Natural killer cell (primary cell): ENCODE measurements at regions not wholly inside any gene's neighbourhood (a gene's known extent, or its start where the extent isn't known, plus 50 kb on each side); places are given as distances from the start of the nearest gene placed in this dataset.

Experiments
- ATAC-seq, 3 donors: fragments of 150-1000 bp in 2 of 3; fragments of 200-7000 bp in 1 of 3; cut with Tn5 transposase; 1 replicate in 1 of 3; 2 replicates in 2 of 3; pipeline ENCODE4 v1.10.0; 2021; ENCODE audit warnings: mild to moderate bottlenecking in 2 of 3, moderate library complexity in 2 of 3
- DNase-seq, 2 donors: peaks; one replicate each; pipeline versions ENCODE4 v3.0.0 to v3.0.0-alpha.2; 2013 to 2021; ENCODE audit warnings: mixed read lengths in 1 of 2
- H3K27ac ChIP-seq: one replicate; pipeline ENCODE4 v1.5.1; 2013; ENCODE audit warnings: mild to moderate bottlenecking, low read length
- H3K27me3 ChIP-seq: one replicate; pipeline ENCODE4 v1.6.1; 2013; ENCODE audit warnings: low read length; ENCODE audit not compliant: control insufficient read depth, insufficient read depth
- H3K36me3 ChIP-seq: one replicate; pipeline ENCODE4 v1.6.1; 2013; ENCODE audit warnings: low read length; ENCODE audit not compliant: control insufficient read depth, insufficient read depth
- H3K4me1 ChIP-seq: one replicate; pipeline ENCODE4 v1.6.1; 2013; ENCODE audit warnings: low read length; ENCODE audit not compliant: control insufficient read depth, insufficient read depth
- H3K4me3 ChIP-seq: one replicate; pipeline ENCODE4 v1.5.1; 2013; ENCODE audit warnings: low read length
- H3K9me3 ChIP-seq: one replicate; pipeline ENCODE4 v1.6.1; 2013; ENCODE audit warnings: low read length; ENCODE audit not compliant: control insufficient read depth, insufficient read depth
- H3K27ac Mint-ChIP-seq, 2 donors: one replicate each; pipeline ENCODE4 v1.8.0; 2022; ENCODE audit warnings: mild to moderate bottlenecking in 2 of 2, mixed read lengths in 2 of 2, moderate library complexity in 1 of 2
- H3K27me3 Mint-ChIP-seq, 2 donors: one replicate each; pipeline ENCODE4 v1.8.0; 2022; ENCODE audit warnings: low read depth in 2 of 2, mixed read lengths in 2 of 2
- H3K36me3 Mint-ChIP-seq: one replicate; pipeline ENCODE4 v1.8.0; 2022; ENCODE audit warnings: mixed read lengths
- H3K4me1 Mint-ChIP-seq, 2 donors: one replicate each; pipeline ENCODE4 v1.8.0; 2022; ENCODE audit warnings: mixed read lengths in 2 of 2
- H3K4me3 Mint-ChIP-seq: one replicate; pipeline ENCODE4 v1.8.0; 2022; ENCODE audit warnings: mild to moderate bottlenecking, moderate library complexity, mixed read lengths
- H3K9me3 Mint-ChIP-seq, 2 donors: one replicate each; pipeline ENCODE4 v1.8.0; 2022; ENCODE audit warnings: mixed read lengths in 2 of 2
- CTCF ChIP-seq: fragments of 200-600 bp; IDR thresholded peaks from one replicate; pipeline ENCODE4 v1.8.0; 2022; ENCODE audit warnings: antibody characterized with exemption
- WGBS: methylation state at CpG from one replicate; pipeline ENCODE4 v1.1.7; 2013; ENCODE audit warnings: missing lambda C conversion rate; ENCODE audit not compliant: insufficient coverage; 5-methylcytosine and 5-hydroxymethylcytosine counted together
- intact Hi-C: fragments of 100-400 bp; cut with micrococcal nuclease; formaldehyde crosslinking; loops from one replicate; pipeline ENCODE4 v1.14.2; 2022

GRCh38 chr2:191476901-191477300 is 201.0 kb upstream of the NABP1 start:
- 95% methylated on average over 5 of the region's 5 CpGs for WGBS

GRCh38 chr2:191478799-191479679 is 198.9 kb upstream of the NABP1 start:
- H3K27ac Mint-ChIP-seq, result no peak overlapping the region
- no peak overlapping the region for H3K27ac ChIP-seq
- no peak overlapping the region for H3K4me3 ChIP-seq
- 50% methylated on average over 7 of the region's 10 CpGs for WGBS
- peaks cover 16 to 34% of the 10 kb centered on the region in 2 donors for H3K27me3 Mint-ChIP-seq
- intact Hi-C loops, result no loop called here
- no peak overlapping the region for H3K4me3 Mint-ChIP-seq
- peaks cover 7% of the 10 kb centered on the region for H3K36me3 Mint-ChIP-seq
- peaks cover 3% of the 10 kb centered on the region for H3K9me3 ChIP-seq
- H3K36me3 ChIP-seq, result no peaks in the 10 kb centered on the region
- no peaks in the 10 kb centered on the region for H3K27me3 ChIP-seq
- H3K4me1 ChIP-seq, result no peaks in the 10 kb centered on the region
- TF ChIP-seq CTCF, result no peak
- H3K4me1 Mint-ChIP-seq, result no peaks in the 10 kb centered on the region
- H3K9me3 Mint-ChIP-seq, result peaks cover 2 to 9% of the 10 kb centered on the region in 2 donors
- no peak for DNase-seq
- no peak for ATAC-seq

More at GRCh38 chr2:191476901-191477300, 201.0 kb upstream of the NABP1 start:
- TF ChIP-seq CTCF, result no peak
- Histone ChIP-seq H3K9me3 (no peaks in the 10 kb centered on the region), H3K4me3 (no peak overlapping the region), H3K27ac (no peak overlapping the region), H3K36me3 (no peaks in the 10 kb centered on the region), H3K4me1 (no peaks in the 10 kb centered on the region), H3K27me3 (no peaks in the 10 kb centered on the region)
- no peak for DNase-seq
- ATAC-seq, result no peak
- Mint-ChIP-seq H3K27me3 (peaks cover 15 to 18% of the 10 kb centered on the region in 2 donors), H3K4me1 (no peaks in the 10 kb centered on the region), H3K36me3 (peaks cover 4% of the 10 kb centered on the region), H3K9me3 (peaks cover 2 to 6% of the 10 kb centered on the region in 2 donors), H3K4me3 (no peak overlapping the region), H3K27ac (no peak overlapping the region)
- intact Hi-C loops, result no loop called here

GRCh38 chr2:191479680-191480023 is 198.3 kb upstream of the NABP1 start:
- intact Hi-C loops, result no loop called here
- Histone ChIP-seq H3K27ac (no peak overlapping the region), H3K9me3 (peaks cover 3% of the 10 kb centered on the region), H3K27me3 (no peaks in the 10 kb centered on the region), H3K36me3 (no peaks in the 10 kb centered on the region), H3K4me3 (no peak overlapping the region), H3K4me1 (no peaks in the 10 kb centered on the region)
- peaks cover 7% of the 10 kb centered on the region for H3K36me3 Mint-ChIP-seq
- H3K27ac Mint-ChIP-seq, result no peak overlapping the region
- H3K4me3 Mint-ChIP-seq, result no peak overlapping the region
- peak in 1 of 3 donors; percentile 33 for ATAC-seq
- peaks cover 18 to 36% of the 10 kb centered on the region in 2 donors for H3K27me3 Mint-ChIP-seq
- H3K4me1 Mint-ChIP-seq, result no peaks in the 10 kb centered on the region
- peaks cover 2 to 9% of the 10 kb centered on the region in 2 donors for H3K9me3 Mint-ChIP-seq
- TF ChIP-seq CTCF, result no peak
- 27% methylated on average over 4 of the region's 5 CpGs for WGBS
- no peak for DNase-seq
